AG04450 (cell line): ENCODE measurements at regions not wholly inside any gene's neighbourhood (a gene's known extent, or its start where the extent isn't known, plus 50 kb on each side); places are given as distances from the start of the nearest gene placed in this dataset.

ENCODE experiments used
- CTCF ChIA-PET: fragments of 300-600, 350-600 bp; formaldehyde crosslinking; extraction: SDS; loops from one replicate; lab custom pipeline; 2022; ENCODE audit warnings: antibody characterized with exemption, inconsistent platforms; lab: Charles Lee
- POLR2A ChIA-PET: fragments of 350-600 bp; formaldehyde crosslinking; extraction: SDS; loops from one replicate; lab custom pipeline; 2021; ENCODE audit warnings: antibody characterized with exemption, inconsistent platforms; lab: Yijun Ruan, JAX
- DNase-seq: peaks from one replicate; pipeline ENCODE4 v3.0.0-alpha.2; 2011; ENCODE audit warnings: low read depth, low spot score
- H3K27ac ChIP-seq: one replicate; pipeline ENCODE4 v1.5.1; 2012; ENCODE audit warnings: low read depth, low read length, control low read depth
- H3K27me3 ChIP-seq: one replicate; pipeline ENCODE4 v1.6.0; 2012; ENCODE audit warnings: low read length; ENCODE audit not compliant: control insufficient read depth, insufficient read depth
- H3K4me3 ChIP-seq: 2 replicates; pipeline ENCODE4 v1.5.1; 2011; ENCODE audit warnings: mild to moderate bottlenecking, low read depth, low read length, control low read depth
- H3K9me3 ChIP-seq: 2 replicates; pipeline ENCODE4 v1.5.1; 2012; ENCODE audit warnings: low read length; ENCODE audit not compliant: control insufficient read depth, insufficient read depth
- TF ChIP-seq, protein P1 (sequence below): IDR thresholded peaks from 2 replicates; pipeline ENCODE4 v1.5.1; 2011; ENCODE audit warnings: low read depth, low read length, control low read depth, inconsistent platforms

DNA sequence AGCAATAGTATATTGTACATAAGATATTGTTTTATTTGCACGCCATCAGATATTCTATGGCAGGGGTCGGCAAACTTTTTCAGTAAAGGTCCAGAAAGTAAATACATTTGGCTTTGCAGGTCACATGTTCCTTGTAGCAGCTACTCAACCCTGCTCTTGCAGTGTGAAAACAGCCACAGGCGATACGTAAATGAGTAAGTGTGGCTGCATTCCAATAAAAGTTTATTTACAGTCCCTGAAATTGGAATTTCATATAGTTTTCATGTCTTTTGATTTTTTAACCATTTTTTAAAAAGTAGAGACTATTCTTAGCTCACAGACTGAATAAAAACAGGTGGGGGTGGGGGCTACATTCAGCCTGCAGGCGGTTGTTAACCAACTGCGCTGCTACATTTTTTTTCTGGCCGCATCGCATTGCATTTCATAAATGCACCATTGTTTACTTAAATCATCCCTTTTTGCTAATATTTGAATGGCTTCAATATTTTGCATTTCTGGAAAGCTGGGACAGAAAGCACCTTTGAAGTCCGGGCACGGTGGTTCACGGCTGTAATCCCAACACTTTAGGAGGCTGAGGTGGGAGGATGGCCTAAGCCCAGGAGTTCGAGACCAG, 50.5 kb upstream of the HAPSTR1 start:
- ChIA-PET CTCF (interaction anchor here (2.2 kb wide), 1 partner anchor 32 kb away, joined by 7 read pairs; no protein-coding TSS in a partner anchor), POLR2A (no interaction called here)
- TF ChIP-seq, protein P1, sequence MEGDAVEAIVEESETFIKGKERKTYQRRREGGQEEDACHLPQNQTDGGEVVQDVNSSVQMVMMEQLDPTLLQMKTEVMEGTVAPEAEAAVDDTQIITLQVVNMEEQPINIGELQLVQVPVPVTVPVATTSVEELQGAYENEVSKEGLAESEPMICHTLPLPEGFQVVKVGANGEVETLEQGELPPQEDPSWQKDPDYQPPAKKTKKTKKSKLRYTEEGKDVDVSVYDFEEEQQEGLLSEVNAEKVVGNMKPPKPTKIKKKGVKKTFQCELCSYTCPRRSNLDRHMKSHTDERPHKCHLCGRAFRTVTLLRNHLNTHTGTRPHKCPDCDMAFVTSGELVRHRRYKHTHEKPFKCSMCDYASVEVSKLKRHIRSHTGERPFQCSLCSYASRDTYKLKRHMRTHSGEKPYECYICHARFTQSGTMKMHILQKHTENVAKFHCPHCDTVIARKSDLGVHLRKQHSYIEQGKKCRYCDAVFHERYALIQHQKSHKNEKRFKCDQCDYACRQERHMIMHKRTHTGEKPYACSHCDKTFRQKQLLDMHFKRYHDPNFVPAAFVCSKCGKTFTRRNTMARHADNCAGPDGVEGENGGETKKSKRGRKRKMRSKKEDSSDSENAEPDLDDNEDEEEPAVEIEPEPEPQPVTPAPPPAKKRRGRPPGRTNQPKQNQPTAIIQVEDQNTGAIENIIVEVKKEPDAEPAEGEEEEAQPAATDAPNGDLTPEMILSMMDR = no peak
- Histone ChIP-seq H3K9me3 (no peaks in the 10 kb centered on the region), H3K27ac (no peak overlapping the region), H3K4me3 (no peak overlapping the region), H3K27me3 (no peaks in the 10 kb centered on the region)
- no peak for DNase-seq
